SK-N-SH treated with all-trans-retinoic acid at 6 μM for 48 hours (cell line): ENCODE measurements at regions not wholly inside any gene's neighbourhood (a gene's known extent, or its start where the extent isn't known, plus 50 kb on each side); places are given as distances from the start of the nearest gene placed in this dataset.

Source experiments
- ESRRG ChIP-seq: fragments of 250-450 bp; sonication (Bioruptor Pico); IDR thresholded peaks from 2 replicates; pipeline ENCODE4 v1.6.1; 2021; ENCODE audit warnings: mild to moderate bottlenecking
- GLIS3 ChIP-seq: fragments of 250-450 bp; sonication (Bioruptor Pico); IDR thresholded peaks from 2 replicates; pipeline ENCODE4 v1.5.0; 2020; ENCODE audit warnings: mild to moderate bottlenecking, moderate library complexity
- PATZ1 ChIP-seq: fragments of 250-450 bp; sonication (Bioruptor Pico); IDR thresholded peaks from 2 replicates; pipeline ENCODE4 v1.8.0; 2020; ENCODE audit warnings: mild to moderate bottlenecking, moderate library complexity, borderline replicate concordance
- POU6F1 ChIP-seq: fragments of 250-450 bp; sonication (Bioruptor Pico); IDR thresholded peaks from 2 replicates; pipeline ENCODE4 v1.8.0; 2021; ENCODE audit warnings: low read depth, mild to moderate bottlenecking, moderate library complexity, borderline replicate concordance
- PPARA ChIP-seq: fragments of 250-450 bp; sonication (Bioruptor Pico); IDR thresholded peaks from 2 replicates; pipeline ENCODE4 v1.5.0; 2020; ENCODE audit warnings: mild to moderate bottlenecking, borderline replicate concordance
- RARB ChIP-seq: fragments of 250-450 bp; sonication (Bioruptor Pico); IDR thresholded peaks from 2 replicates; pipeline ENCODE4 v1.8.0; 2021; ENCODE audit warnings: mild to moderate bottlenecking, moderate library complexity
- TCF4 ChIP-seq: fragments of 250-450 bp; sonication (Bioruptor Pico); IDR thresholded peaks from 2 replicates; pipeline ENCODE4 v1.8.0; 2021; ENCODE audit warnings: mild to moderate bottlenecking, moderate library complexity, borderline replicate concordance
- TOX ChIP-seq: fragments of 250-450 bp; sonication (Bioruptor Pico); IDR thresholded peaks from 2 replicates; pipeline ENCODE4 v1.8.0; 2021; ENCODE audit warnings: mild to moderate bottlenecking, moderate library complexity, borderline replicate concordance
- ZFP3 ChIP-seq: fragments of 250-450 bp; sonication (Bioruptor Pico); IDR thresholded peaks from 2 replicates; pipeline ENCODE4 v1.5.0; 2020; ENCODE audit warnings: mild to moderate bottlenecking, moderate library complexity
- ZFP30 ChIP-seq: fragments of 450-650 bp; formaldehyde crosslinking; IDR thresholded peaks from 2 replicates; pipeline ENCODE4 v1.5.0; 2022; ENCODE audit warnings: mild to moderate bottlenecking, moderate library complexity

GRCh38 chr13:22091222-22091970, 420.5 kb downstream of the FGF9 start:
- no peak for TF ChIP-seq GLIS3 (CRISPR knock-in tag)
- TF ChIP-seq ZFP3 (CRISPR knock-in tag) = no peak
- no peak for TF ChIP-seq PATZ1 (CRISPR knock-in tag)
- no peak for TF ChIP-seq POU6F1 (CRISPR knock-in tag)
- no peak for TF ChIP-seq TOX (CRISPR knock-in tag)
- no peak for TF ChIP-seq ZFP30
- no peak for TF ChIP-seq ESRRG (CRISPR knock-in tag)
- no peak for TF ChIP-seq PPARA
- no peak for TF ChIP-seq RARB (CRISPR knock-in tag)
- TF ChIP-seq TCF4 = no peak
